ENCODE measurements at regions not wholly inside any gene's neighbourhood (a gene's known extent, or its start where the extent isn't known, plus 50 kb on each side); places are given as distances from the start of the nearest gene placed in this dataset.

GRCh38 chr4:18626366-18626765, 604.8 kb upstream of the LCORL start:
- H3K27me3 ChIP-seq = no peaks in the 10 kb centered on the region
- intact Hi-C loops (cut with DNase I; ENCODE audit: low total_unique reads) (no loop called here), in situ Hi-C loops (cut with MboI; ENCODE audit: low sequenced_read_pairs in 4 of 4) (no loop called here)
- H3K9me3 ChIP-seq = no peaks in the 10 kb centered on the region
- TF ChIP-seq POLR2A (IDR thresholded peaks at IDR 0.05) (no peak), CTCF (IDR thresholded peaks at IDR 0.05 in 4 of 5, conservative IDR thresholded peaks at IDR 0.05 in 1 of 5) (no peak)
- no peaks in the 10 kb centered on the region for H3K36me3 ChIP-seq
- H3K4me1 ChIP-seq = no peaks in the 10 kb centered on the region
- ATAC-seq = no peak
- DNase-seq = no peak
- H3K27ac ChIP-seq = no peak overlapping the region
- H3K4me3 ChIP-seq = no peak overlapping the region

DNA sequence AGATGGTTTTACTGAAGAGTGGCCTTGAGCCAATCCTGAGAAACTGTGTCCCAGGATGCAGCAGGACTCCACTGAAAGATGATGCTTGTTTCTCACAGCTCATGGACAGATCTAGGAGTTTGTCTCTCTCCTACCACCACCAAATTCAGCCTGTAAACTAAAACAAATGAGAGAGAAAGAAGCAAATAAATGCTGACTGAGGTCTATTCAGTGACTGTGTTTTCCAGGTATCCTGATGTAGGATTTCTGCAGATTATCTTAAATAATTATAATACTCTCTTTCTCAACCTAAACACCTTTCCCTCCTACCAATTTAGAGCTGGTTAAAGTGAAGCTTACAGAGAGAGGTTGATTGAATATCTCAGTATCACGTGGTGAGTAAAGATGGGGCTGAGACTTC, 599.6 kb upstream of the LCORL start:
- Histone ChIP-seq H3K4me1 (no peaks in the 10 kb centered on the region), H3K36me3 (no peaks in the 10 kb centered on the region), H3K27me3 (no peaks in the 10 kb centered on the region), H3K4me3 (no peak overlapping the region), H3K27ac (no peak overlapping the region), H3K9me3 (no peaks in the 10 kb centered on the region)
- no peak for ATAC-seq
- intact Hi-C loops (cut with DNase I; ENCODE audit: low total_unique reads) = no loop called here
- in situ Hi-C loops (cut with MboI; ENCODE audit: low sequenced_read_pairs in 4 of 4) = no loop called here
- no peak for TF ChIP-seq POLR2A (IDR thresholded peaks at IDR 0.05)
- TF ChIP-seq CTCF (IDR thresholded peaks at IDR 0.05 in 4 of 5, conservative IDR thresholded peaks at IDR 0.05 in 1 of 5) = no peak
- no peak for DNase-seq

GRCh38 chr4:18616720-18617119, 595.2 kb upstream of the LCORL start:
- H3K4me1 ChIP-seq = no peaks in the 10 kb centered on the region
- TF ChIP-seq POLR2A (IDR thresholded peaks at IDR 0.05) (no peak), CTCF (IDR thresholded peaks at IDR 0.05 in 4 of 5, conservative IDR thresholded peaks at IDR 0.05 in 1 of 5) (no peak)
- H3K4me3 ChIP-seq = no peak overlapping the region
- no peaks in the 10 kb centered on the region for H3K36me3 ChIP-seq
- no peaks in the 10 kb centered on the region for H3K27me3 ChIP-seq
- no peaks in the 10 kb centered on the region for H3K9me3 ChIP-seq
- in situ Hi-C loops (cut with MboI; ENCODE audit: low sequenced_read_pairs in 4 of 4) (no loop called here), intact Hi-C loops (cut with DNase I; ENCODE audit: low total_unique reads) (no loop called here)
- DNase-seq = no peak
- no peak for ATAC-seq
- no peak overlapping the region for H3K27ac ChIP-seq

DNA sequence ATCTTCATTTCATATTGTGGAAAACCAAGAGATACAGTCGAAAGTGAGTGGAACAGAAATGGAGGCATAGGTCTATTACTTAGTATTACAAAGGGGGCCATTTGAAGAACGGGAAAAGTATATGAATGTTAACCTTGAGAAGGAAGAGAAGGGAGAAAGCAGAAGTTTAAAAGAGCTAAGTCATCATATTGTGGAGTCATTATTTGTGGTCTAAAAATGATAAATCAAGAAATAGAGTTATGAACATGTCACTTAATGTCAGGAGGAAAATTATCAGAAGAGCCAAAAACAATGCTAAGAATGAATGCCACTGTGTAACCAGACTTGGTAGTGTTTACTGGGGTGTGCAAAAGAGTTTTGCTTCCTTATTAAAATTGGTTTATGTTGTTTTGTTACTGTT, 589.5 kb upstream of the LCORL start:
- in situ Hi-C loops (cut with MboI; ENCODE audit: low sequenced_read_pairs in 4 of 4) = no loop called here

More for the DNA sequence above, 589.5 kb upstream of the LCORL start:
- Histone ChIP-seq H3K27me3 (no peaks in the 10 kb centered on the region), H3K36me3 (no peaks in the 10 kb centered on the region), H3K4me1 (no peaks in the 10 kb centered on the region), H3K9me3 (no peaks in the 10 kb centered on the region), H3K27ac (no peak overlapping the region), H3K4me3 (no peak overlapping the region)
- TF ChIP-seq CTCF (IDR thresholded peaks at IDR 0.05 in 4 of 5, conservative IDR thresholded peaks at IDR 0.05 in 1 of 5) (no peak), POLR2A (IDR thresholded peaks at IDR 0.05) (no peak)
- ATAC-seq (no peak), DNase-seq (no peak)
- intact Hi-C loops (cut with DNase I; ENCODE audit: low total_unique reads) = no loop called here

Measured in gastrocnemius medialis (tissue), 4 donors.